HG02623 (cell line): ENCODE measurements at regions not wholly inside any gene's neighbourhood (a gene's known extent, or its start where the extent isn't known, plus 50 kb on each side); places are given as distances from the start of the nearest gene placed in this dataset.
"Not testable (repeated sequence)": the region's sequence is repeated elsewhere in the genome, so short reads cannot be mapped to it uniquely, and the experiment has no call there.

Source experiments
- ATAC-seq: cut with Tn5 transposase; IDR thresholded peaks from one replicate; pipeline ENCODE4 v1.9.1; 2021; ENCODE audit warnings: moderate library complexity; ENCODE audit not compliant: unreplicated experiment

GRCh38 chr2:58631986-58632385 lies 390.9 kb upstream of the FANCL start:
- ATAC-seq: no peak

DNA sequence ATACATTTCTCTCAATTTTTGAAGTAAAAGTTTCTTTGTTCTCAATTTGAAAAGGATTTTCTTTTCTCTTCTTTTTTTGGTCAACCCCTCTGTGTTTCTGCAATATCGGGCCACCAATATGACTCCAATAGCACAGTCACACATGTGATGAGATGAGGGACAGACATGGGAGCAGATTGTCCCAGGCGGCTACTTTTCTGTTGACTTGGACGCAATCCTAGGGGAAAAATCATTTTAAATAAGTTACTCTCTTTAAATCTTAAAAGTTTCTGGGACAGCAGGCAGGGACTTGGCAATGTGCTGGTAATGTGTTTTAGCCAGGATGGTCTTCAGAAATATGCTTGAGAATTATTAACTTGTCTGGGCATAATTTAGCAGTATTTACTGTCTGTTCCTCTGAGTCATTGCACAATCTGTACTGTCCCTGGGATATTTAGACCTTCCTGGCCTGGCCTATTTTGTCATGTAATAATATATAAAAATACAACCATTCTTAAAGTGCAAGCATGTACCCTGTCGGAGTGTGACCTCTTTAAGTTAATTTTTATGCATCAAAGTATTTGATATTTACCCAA lies 388.5 kb upstream of the FANCL start:
- no peak for ATAC-seq

DNA sequence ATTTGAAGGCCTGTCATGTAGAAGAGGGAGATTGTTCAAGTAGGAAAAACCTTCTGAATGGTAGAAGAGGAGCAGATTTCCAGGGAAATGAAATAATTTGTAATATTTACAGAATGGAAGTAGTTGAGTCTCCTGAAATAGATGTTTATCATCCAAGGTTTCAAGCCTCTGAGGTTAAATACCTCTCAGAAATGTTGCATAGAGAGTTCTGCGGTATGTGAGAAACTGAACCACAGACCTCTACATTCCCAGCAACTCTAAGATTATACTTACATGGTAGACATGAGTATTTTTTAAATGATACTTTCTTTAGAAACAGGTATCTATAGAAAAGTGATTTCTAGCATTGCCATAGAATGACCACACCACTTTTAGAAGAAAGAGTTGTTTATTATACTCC lies 379.8 kb upstream of the FANCL start:
- no peak for ATAC-seq

- ATAC-seq: no peak
These were observed 379.0 kb upstream of the FANCL start for GRCh38 chr2:58620093-58620492.

DNA sequence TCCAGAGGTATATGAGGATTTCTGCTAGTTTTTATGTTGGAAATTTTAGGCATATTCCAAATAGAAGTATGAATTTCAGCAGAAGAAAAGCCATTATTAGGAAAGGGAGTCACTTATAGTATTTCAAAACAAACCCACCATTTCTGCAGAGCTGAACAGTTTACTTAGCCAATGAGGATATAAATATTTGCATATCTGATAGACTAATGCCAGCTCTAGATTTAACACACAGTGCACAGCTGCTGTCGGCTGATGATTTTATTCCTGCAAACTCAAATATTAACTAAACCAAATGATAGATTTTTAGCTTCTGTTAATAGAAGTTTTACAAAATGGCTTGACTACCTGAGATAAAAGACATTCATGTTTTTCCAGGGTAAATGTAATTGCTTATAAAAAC lies 375.8 kb upstream of the FANCL start:
- ATAC-seq: no peak

- ATAC-seq: no peak
These were observed 373.1 kb upstream of the FANCL start for GRCh38 chr2:58614219-58614618.

GRCh38 chr2:58612973-58613372 lies 371.8 kb upstream of the FANCL start:
- no peak for ATAC-seq

DNA sequence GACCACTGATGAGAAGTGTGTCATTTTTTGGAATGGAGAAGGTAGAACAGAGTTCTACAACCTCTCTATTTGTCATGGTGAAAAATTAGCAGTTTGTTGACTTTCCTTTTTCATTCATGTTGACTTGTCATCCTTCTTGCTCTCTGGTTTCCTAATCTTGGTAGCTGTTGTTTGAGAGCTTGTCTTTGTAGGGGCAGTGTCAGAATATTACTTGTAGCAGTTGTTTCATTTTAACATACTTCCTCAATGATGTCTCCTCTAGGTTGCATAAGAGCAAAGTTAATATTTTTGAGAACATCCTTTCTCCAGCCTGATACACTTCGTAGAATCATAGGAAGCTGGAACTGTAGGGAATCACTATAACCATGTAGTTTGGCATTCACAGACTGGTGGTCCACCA lies 368.2 kb upstream of the FANCL start:
- ATAC-seq: no peak

GRCh38 chr2:58608146-58608545 lies 367.0 kb upstream of the FANCL start:
- ATAC-seq: no peak

DNA sequence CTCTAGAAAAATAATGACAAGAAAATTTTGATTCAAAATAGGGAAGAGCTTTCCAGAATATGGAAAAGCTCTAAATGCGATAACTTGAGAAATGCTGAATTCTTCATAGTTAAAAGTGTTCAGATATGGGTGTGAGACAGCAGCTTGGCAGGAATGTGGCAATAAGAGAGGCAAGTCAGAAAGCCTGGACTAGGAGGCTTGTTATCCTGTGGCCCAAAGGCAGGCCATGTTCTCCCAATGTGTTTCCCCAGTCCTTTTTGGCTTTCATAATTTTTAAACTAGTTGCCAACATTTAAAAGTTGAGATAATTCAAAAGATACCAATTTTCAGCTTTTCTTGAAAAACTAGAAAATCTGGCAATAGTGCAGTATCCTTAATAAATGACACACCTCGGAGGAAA lies 366.3 kb upstream of the FANCL start:
- no peak for ATAC-seq

- no peak for ATAC-seq
These were observed 365.7 kb upstream of the FANCL start for GRCh38 chr2:58606799-58607198.

GRCh38 chr2:58604096-58604495 lies 363.0 kb upstream of the FANCL start:
- no peak for ATAC-seq

DNA sequence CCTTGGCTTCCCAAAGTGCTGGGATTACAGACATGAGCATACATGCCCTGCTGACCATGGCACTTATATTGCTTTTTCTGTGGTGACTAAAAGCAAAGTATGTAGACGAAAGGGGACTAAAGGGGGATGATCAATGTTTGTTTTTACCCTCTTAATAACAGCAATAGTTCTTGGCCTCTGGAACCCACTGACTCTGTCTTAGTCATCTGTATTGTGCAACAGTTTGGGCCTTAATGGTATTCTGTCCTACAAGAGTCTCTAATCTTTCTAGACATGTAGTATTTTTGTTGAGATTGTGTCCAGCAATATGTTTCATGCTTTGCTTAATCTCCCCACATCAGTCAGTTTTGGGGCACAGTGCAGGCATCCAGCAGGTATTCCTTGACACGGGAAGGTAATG lies 359.9 kb upstream of the FANCL start:
- ATAC-seq: no peak

- no peak for ATAC-seq
These were observed 357.0 kb upstream of the FANCL start for GRCh38 chr2:58598171-58598570.

- ATAC-seq: no peak
These were observed 354.6 kb upstream of the FANCL start for GRCh38 chr2:58595714-58596113.

- ATAC-seq: no peak
These were observed 353.6 kb upstream of the FANCL start for GRCh38 chr2:58594762-58595161.

DNA sequence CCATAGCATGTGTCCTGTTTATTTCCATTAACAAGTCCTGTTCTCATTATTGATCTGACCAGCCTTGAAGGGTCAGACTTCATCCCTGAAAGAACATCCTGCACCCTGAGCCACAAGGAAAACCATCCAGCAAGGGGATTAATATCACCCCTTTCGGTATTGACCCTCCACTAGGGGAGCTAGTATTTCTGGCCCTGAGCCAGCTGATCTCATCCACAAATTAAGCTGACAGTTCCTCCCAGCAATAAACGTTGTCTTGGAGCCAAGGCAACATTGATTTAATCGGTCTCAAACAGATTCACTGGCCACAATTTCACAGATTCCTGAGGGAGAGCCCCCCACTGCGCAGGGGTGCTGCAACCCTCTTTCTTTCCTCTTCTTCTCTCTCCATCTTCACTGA lies 353.1 kb upstream of the FANCL start:
- no peak for ATAC-seq

- not testable (repeated sequence) for ATAC-seq
These were observed 345.1 kb upstream of the FANCL start for GRCh38 chr2:58586178-58586577.

DNA sequence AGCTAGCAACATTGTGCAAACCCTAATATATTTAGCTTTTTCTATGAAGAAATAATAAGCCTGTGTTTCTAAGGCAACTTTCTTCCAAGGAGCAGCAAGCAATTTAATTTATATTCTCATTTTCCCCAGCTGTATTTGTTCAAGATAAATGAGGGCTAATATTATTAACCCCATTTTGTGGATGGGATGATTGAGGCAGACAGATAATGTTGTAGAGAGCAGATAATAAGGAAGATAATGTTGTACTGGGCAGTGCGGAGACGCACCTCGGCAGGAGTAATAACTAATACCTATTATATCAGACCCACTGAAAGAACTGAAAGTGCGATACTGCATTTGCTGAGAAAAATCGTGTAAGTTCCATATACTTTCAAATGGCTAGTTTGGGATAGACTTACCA lies 344.1 kb upstream of the FANCL start:
- ATAC-seq: no peak

- no peak for ATAC-seq
These were observed 343.5 kb upstream of the FANCL start for GRCh38 chr2:58584606-58585118.

DNA sequence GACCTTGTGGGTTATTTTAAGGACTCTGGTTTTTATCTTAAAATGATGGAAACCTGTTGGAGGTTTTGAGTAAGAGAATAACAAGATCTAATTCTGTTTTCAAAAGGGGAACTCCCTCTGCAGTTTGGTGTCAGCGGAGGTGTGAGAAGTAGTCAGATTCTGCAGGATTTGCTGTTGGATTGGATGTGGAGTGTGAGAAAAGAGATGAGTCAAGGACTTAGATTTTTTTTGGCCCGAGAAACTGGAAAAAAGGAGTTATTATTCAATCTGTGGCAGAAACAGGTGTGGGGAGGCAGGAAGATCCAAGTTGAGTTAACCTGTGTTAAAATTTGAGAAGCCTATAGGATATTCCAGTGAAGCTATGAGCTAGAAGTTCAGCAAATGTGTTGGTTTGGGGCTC lies 337.2 kb upstream of the FANCL start:
- ATAC-seq: no peak

DNA sequence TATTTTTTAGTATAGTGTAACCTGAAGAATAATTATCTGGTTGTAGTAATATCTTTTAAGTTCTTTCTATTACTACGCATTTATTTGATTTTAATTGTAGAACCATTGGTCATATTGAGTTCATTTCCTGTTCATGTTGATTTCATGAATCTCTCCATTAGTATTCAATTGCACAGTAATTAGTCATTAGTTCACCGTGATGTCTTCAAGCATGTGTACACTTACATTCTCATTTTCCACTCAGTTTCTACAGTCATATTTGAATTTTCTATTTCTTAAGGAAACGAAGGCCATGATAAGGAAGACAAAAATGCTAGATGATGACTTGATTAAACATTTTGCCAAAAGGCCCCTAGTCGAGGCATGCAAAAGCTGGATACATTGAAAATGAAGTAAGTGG lies 333.7 kb upstream of the FANCL start:
- ATAC-seq: no peak

DNA sequence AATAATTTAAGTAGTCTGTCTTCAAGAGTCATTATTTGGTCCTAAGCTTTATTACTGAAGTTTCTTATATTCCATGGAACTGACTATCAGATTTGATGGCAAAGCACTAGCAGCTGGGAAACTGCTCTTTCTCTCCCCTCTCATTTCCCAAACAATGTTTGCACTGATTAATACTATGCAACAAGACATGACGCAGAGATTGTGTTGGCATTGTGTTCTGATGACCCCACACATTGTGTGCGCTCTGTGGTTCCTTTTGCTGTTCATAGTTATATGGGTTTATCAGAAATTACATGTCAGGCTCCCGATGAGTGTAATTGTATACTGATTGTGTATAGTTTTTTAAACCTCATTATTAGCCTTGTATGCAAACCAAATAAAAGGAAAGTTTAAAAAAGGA lies 331.6 kb upstream of the FANCL start:
- no peak for ATAC-seq
